Gastroesophageal sphincter (tissue), 3 donors: ENCODE measurements at regions not wholly inside any gene's neighbourhood (a gene's known extent, or its start where the extent isn't known, plus 50 kb on each side); places are given as distances from the start of the nearest gene placed in this dataset.

Experiments used
- CTCF ChIP-seq, 4 experiments: fragments of 200-600 bp in 2 of 4; fragments of 450-650 bp in 2 of 4; sonication (generic) in 1 of 4; IDR thresholded peaks; one replicate each; pipeline ENCODE4 v1.5.1; 2017 to 2019; ENCODE audit warnings: antibody characterized with exemption in 4 of 4, mild to moderate bottlenecking in 2 of 4, moderate library complexity in 2 of 4
- EP300 ChIP-seq: sonication (generic); formaldehyde crosslinking; IDR thresholded peaks from one replicate; pipeline ENCODE4 v1.6.1; 2017; ENCODE audit warnings: antibody characterized with exemption, mild to moderate bottlenecking
- POLR2A ChIP-seq, 2 donors: fragments of 450-650 bp; IDR thresholded peaks; one replicate each; pipeline ENCODE4 v1.6.1; 2017; ENCODE audit warnings: antibody characterized with exemption in 2 of 2, mild to moderate bottlenecking in 2 of 2, moderate library complexity in 1 of 2
- POLR2AphosphoS5 ChIP-seq: sonication (generic); formaldehyde crosslinking; IDR thresholded peaks from one replicate; pipeline ENCODE4 v1.6.1; 2017; ENCODE audit warnings: antibody characterized with exemption

- TF ChIP-seq POLR2AphosphoS5 (no peak), CTCF (IDR thresholded peaks at IDR 0.05) (no peak), POLR2A (IDR thresholded peaks at IDR 0.05) (no peak), EP300 (no peak)
These were observed 305.4 kb downstream of the UQCRFS1 start for GRCh38 chr19:28907534-28907933.
